Fibroblast of pulmonary artery (primary cell): ENCODE measurements at regions not wholly inside any gene's neighbourhood (a gene's known extent, or its start where the extent isn't known, plus 50 kb on each side); places are given as distances from the start of the nearest gene placed in this dataset.
"Not testable (repeated sequence)": the region's sequence is repeated elsewhere in the genome, so short reads cannot be mapped to it uniquely, and the experiment has no call there.

Experiments
- DNase-seq: peaks from one replicate; pipeline ENCODE4 v3.0.0-alpha.2; 2010; ENCODE audit warnings: low read depth
- H3K4me3 ChIP-seq: replicated peaks from 2 replicates; pipeline ENCODE4 v1.5.1; 2011; ENCODE audit warnings: low read depth, mild to moderate bottlenecking, control low read depth, low read length, moderate library complexity
- TF ChIP-seq, protein P1 (sequence below): IDR thresholded peaks from 2 replicates; pipeline ENCODE4 v1.5.1; 2011; ENCODE audit warnings: mild to moderate bottlenecking, control low read depth, low read length, inconsistent platforms; ENCODE audit errors: missing control alignments

DNA sequence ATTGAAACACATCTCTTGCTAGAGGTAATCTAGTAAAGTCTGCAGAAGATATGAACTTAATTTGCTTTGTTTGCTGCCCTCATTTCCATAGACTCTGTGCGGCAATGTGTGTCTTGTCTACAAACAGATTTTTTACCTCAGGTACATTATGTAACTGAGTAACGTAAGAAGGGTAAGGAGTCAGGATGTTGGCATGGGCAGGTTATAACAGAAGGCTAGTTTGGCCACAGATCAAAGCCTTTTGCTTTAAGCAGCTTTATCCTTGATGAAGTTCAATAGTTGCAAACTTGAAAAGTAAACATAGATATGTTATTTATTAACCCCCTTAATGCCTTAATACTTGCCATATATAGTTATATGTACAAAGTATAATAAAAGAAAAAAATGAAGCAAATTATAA is 391.6 kb upstream of the FKBP1C start:
- TF ChIP-seq, protein P1, sequence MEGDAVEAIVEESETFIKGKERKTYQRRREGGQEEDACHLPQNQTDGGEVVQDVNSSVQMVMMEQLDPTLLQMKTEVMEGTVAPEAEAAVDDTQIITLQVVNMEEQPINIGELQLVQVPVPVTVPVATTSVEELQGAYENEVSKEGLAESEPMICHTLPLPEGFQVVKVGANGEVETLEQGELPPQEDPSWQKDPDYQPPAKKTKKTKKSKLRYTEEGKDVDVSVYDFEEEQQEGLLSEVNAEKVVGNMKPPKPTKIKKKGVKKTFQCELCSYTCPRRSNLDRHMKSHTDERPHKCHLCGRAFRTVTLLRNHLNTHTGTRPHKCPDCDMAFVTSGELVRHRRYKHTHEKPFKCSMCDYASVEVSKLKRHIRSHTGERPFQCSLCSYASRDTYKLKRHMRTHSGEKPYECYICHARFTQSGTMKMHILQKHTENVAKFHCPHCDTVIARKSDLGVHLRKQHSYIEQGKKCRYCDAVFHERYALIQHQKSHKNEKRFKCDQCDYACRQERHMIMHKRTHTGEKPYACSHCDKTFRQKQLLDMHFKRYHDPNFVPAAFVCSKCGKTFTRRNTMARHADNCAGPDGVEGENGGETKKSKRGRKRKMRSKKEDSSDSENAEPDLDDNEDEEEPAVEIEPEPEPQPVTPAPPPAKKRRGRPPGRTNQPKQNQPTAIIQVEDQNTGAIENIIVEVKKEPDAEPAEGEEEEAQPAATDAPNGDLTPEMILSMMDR = no peak
- H3K4me3 ChIP-seq = no peak overlapping the region
- no peak for DNase-seq

GRCh38 chr6:62808565-62809293 is 402.5 kb upstream of the FKBP1C start:
- DNase-seq = no peak
- no peak overlapping the region for H3K4me3 ChIP-seq
- TF ChIP-seq, protein P1 = no peak

GRCh38 chr6:62805431-62805830 is 405.8 kb upstream of the FKBP1C start:
- DNase-seq = no peak
- no peak overlapping the region for H3K4me3 ChIP-seq
- TF ChIP-seq, protein P1 = no peak

GRCh38 chr6:62803094-62803493 is 408.2 kb upstream of the FKBP1C start:
- TF ChIP-seq, protein P1 = no peak
- DNase-seq = no peak
- no peak overlapping the region for H3K4me3 ChIP-seq

DNA sequence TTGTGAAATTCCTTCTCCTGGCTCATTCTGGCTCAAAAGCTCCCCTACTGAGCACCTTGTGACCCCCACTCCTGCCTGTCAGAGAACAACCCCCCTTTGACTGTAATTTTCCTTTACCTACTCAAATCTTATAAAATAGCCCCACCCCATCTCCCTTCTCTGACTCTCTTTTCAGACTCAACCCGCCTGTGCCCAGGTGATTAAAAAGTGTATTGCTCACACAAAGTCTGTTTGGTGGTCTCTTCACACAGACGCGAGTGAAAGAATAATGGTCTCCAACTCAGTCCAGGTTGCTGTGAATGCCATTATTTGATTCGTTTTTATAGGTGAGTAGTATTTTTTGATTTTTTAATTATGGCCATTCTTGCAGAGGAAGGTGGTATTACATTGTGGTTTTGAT is 414.1 kb upstream of the FKBP1C start:
- TF ChIP-seq, protein P1 = no peak

DNA sequence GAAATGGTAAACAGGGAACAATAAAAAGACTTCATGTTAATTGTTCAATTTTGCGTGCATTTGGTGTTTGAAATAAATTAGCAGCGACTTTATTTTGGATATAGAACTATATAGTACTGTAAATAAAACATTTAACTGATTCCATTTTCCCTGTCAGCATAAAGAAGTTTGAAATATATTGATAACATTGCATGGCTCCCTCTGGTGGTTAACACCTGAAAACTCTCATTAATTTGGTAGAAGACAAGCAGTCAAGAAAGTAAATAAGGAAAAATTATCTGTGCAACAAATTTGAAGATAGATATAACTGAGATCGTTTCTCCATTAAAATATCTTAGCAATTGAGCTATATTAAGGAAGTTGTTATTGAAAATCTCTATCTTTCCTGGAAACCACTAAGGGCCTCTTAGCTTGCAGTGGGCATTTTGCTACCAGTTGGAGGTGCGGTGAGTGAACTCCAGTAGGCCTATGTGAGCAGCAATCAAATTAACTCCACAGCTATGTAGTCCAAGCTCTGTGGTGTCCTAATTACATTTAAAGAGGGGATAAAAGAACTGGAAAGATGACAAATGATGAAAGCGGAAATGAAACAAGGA is 435.7 kb upstream of the FKBP1C start:
- DNase-seq = peak; percentile 0
- no peak overlapping the region for H3K4me3 ChIP-seq
- TF ChIP-seq, protein P1 = peak; percentile 18

More for the DNA sequence above, 414.1 kb upstream of the FKBP1C start:
- no peak overlapping the region for H3K4me3 ChIP-seq
- no peak for DNase-seq

DNA sequence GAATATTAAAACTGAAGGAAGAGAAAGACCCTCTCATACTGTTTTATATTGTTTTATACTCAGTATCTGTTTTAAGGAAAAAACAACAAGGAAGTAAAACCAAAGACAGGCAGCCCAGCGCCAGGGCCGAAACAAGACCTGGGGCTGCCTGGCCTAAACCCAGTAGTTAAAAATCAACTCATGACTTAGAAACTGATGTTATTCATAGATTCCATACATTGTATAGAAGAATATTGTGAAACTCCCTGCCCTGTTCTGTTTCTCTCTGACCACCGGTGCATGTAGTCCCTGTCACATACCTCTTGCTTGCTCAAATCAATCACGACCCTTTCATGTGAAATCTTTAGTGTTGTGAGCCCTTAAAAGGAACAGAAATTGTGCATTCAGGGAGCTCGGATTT is 445.1 kb upstream of the FKBP1C start:
- not testable (repeated sequence) for DNase-seq, H3K4me3 ChIP-seq
